GM10266 (cell line): ENCODE measurements at regions not wholly inside any gene's neighbourhood (a gene's known extent, or its start where the extent isn't known, plus 50 kb on each side); places are given as distances from the start of the nearest gene placed in this dataset.

Experiments
- DNase-seq: peaks from one replicate; pipeline ENCODE4 v3.0.0; 2012; ENCODE audit errors: extremely low spot score
- CTCF ChIP-seq: IDR thresholded peaks from 2 replicates; pipeline ENCODE4 v1.5.1; 2012; ENCODE audit warnings: mild to moderate bottlenecking, low read depth; ENCODE audit not compliant: control insufficient read depth, insufficient read depth; ENCODE audit errors: missing control alignments

GRCh38 chr5:82354543-82354942 is 76.4 kb upstream of the RPS23 start:
- no peak for DNase-seq
- TF ChIP-seq CTCF = no peak

- TF ChIP-seq CTCF = no peak
- DNase-seq = no peak
Observed at GRCh38 chr5:82353522-82353921, 75.4 kb upstream of the RPS23 start.

GRCh38 chr5:82352146-82352791 is 74.1 kb upstream of the RPS23 start:
- TF ChIP-seq CTCF = no peak
- no peak for DNase-seq

GRCh38 chr5:82351754-82352145 is 73.6 kb upstream of the RPS23 start:
- peak; percentile 38 for DNase-seq
- peak; percentile 68 for TF ChIP-seq CTCF

GRCh38 chr5:82351297-82351696 is 73.1 kb upstream of the RPS23 start:
- no peak for DNase-seq
- no peak for TF ChIP-seq CTCF

GRCh38 chr5:82349652-82350051 is 71.5 kb upstream of the RPS23 start:
- DNase-seq = no peak
- peak; percentile 19 for TF ChIP-seq CTCF

GRCh38 chr5:82348784-82349425 is 70.8 kb upstream of the RPS23 start:
- no peak for DNase-seq
- TF ChIP-seq CTCF = no peak
